OCI-LY3 (cell line): ENCODE measurements at regions not wholly inside any gene's neighbourhood (a gene's known extent, or its start where the extent isn't known, plus 50 kb on each side); places are given as distances from the start of the nearest gene placed in this dataset.
"Not testable (repeated sequence)": the region's sequence is repeated elsewhere in the genome, so short reads cannot be mapped to it uniquely, and the experiment has no call there.

Experiments used
- EZH2phosphoT487 ChIP-seq: fragments of 200-600 bp; shearing (Covaris generic); IDR thresholded peaks from 2 replicates; pipeline ENCODE4 v1.6.1; 2018; ENCODE audit warnings: antibody characterized with exemption, mixed run types, low read depth
- TF ChIP-seq, protein P1 (sequence below): fragments of 200-600, 300-600 bp; sonication (generic); IDR thresholded peaks from 2 replicates; pipeline ENCODE4 v1.5.1; 2014; ENCODE audit warnings: antibody characterized with exemption, low read length, low read depth

DNA sequence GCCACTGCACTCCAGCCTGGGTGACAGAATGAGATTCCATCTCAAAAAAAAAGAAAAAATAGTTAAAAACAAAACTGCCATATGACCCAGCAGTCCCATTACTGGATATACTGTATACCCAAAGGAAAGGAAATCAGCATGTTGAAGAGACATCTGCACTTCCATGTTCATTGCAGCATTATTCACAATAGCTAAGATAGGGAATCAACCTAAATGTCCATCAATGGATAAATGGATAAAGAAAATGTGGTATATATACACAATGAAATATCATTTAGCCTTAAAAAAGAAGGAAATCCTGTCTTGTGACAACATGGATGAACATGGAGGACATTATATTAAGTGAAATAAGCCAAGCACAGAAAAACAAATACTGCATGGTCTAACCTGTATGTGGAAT is 160.7 kb downstream of the DUSP6 start:
- TF ChIP-seq, protein P1, sequence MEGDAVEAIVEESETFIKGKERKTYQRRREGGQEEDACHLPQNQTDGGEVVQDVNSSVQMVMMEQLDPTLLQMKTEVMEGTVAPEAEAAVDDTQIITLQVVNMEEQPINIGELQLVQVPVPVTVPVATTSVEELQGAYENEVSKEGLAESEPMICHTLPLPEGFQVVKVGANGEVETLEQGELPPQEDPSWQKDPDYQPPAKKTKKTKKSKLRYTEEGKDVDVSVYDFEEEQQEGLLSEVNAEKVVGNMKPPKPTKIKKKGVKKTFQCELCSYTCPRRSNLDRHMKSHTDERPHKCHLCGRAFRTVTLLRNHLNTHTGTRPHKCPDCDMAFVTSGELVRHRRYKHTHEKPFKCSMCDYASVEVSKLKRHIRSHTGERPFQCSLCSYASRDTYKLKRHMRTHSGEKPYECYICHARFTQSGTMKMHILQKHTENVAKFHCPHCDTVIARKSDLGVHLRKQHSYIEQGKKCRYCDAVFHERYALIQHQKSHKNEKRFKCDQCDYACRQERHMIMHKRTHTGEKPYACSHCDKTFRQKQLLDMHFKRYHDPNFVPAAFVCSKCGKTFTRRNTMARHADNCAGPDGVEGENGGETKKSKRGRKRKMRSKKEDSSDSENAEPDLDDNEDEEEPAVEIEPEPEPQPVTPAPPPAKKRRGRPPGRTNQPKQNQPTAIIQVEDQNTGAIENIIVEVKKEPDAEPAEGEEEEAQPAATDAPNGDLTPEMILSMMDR: not testable (repeated sequence)
- TF ChIP-seq EZH2phosphoT487: not testable (repeated sequence)
